Epidermal melanocyte (primary cell): ENCODE measurements at regions not wholly inside any gene's neighbourhood (a gene's known extent, or its start where the extent isn't known, plus 50 kb on each side); places are given as distances from the start of the nearest gene placed in this dataset.
"Not testable (repeated sequence)": the region's sequence is repeated elsewhere in the genome, so short reads cannot be mapped to it uniquely, and the experiment has no call there.

Experiments used
- DNase-seq: peaks from one replicate; pipeline ENCODE4 v3.0.0; 2011; ENCODE audit warnings: low spot score; ENCODE audit not compliant: insufficient read length

DNA sequence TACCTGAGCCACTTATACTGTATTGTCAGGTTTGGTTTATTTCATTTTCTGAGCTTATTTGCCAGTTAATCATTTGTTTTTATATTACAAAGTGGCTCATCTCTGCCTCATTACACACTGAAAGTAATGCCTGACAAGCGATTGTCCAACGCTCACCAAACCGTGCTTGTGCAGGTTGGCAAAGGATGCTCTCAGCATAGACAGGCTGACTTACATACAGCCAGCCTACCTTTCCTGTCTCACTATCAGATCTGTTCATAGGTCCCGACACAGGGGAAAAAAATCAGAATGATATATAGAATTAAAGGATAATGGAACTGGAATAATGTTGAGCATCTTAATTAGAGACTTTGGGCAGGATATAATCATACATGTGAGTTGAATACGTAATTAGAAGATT lies 739.7 kb upstream of the RIOK2 start:
- no peak for DNase-seq

DNA sequence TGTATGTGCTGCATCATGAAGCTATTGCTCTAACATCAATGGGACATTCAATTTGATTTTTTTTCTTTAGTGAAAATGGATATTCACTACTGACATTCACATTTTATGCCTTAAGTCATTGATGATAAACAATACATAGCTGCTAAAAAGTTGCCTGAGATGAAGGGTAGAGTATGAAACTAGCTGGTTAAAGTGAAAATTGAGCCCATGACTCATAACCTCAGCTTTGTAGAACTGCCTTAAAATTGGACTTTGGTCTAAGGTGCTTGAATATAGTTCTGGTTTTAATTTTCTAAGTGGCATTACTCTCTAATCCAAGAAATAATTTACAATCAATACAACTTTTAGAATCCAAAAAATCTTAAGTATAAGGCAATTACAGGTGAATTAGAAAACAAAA lies 740.4 kb upstream of the RIOK2 start:
- DNase-seq = no peak

DNA sequence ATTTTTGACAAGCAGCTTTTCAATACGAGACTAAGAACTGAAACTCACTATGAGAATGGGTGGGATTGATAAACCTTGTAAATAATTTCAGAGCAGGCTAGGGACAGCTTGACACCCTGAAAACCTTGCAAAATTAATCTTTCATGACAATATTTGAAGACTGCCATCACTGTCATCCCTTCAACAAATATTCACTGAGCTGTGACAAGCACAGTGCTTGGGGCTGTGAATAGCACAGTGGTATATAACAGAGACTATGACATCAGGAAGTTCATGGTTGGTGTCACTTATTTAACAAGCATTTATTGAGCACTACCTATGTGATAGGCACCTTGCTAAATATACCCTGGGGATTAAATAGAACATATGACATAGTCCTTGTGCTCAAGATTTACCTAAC lies 741.0 kb upstream of the RIOK2 start:
- no peak for DNase-seq

- no peak for DNase-seq
Measured at GRCh38 chr5:97929383-97929782, 746.3 kb upstream of the RIOK2 start.

GRCh38 chr5:97931829-97932228 lies 748.8 kb upstream of the RIOK2 start:
- DNase-seq = no peak

- no peak for DNase-seq
Measured at GRCh38 chr5:97936231-97936630, 753.2 kb upstream of the RIOK2 start.

- DNase-seq = no peak
Measured at GRCh38 chr5:97937846-97938245, 754.8 kb upstream of the RIOK2 start.

GRCh38 chr5:97943036-97943435 lies 760.0 kb upstream of the RIOK2 start:
- DNase-seq = no peak

GRCh38 chr5:97951139-97951538 lies 768.1 kb upstream of the RIOK2 start:
- DNase-seq = no peak

DNA sequence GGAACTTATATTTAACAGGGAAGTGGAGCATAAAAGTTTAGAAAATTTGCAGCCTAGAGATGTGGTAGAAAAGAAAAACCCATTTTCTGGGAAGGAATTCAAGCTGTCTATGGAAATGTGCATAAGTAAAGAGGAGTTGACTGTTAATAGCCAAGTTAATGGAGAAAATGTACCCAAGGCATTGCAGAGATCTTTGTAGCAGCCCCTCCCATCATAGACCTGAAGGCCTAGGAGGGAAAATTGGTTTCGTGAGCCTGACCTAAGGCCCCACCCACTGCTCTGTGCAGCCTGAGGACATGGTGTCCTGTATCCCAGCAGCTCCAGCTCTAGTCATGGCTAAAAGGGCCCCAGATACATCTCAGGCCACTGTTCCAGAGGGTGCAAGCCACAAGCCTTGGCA lies 772.4 kb upstream of the RIOK2 start:
- DNase-seq = no peak

GRCh38 chr5:97967292-97967691 lies 784.2 kb upstream of the RIOK2 start:
- no peak for DNase-seq

GRCh38 chr5:97968346-97968745 lies 785.3 kb upstream of the RIOK2 start:
- no peak for DNase-seq

DNA sequence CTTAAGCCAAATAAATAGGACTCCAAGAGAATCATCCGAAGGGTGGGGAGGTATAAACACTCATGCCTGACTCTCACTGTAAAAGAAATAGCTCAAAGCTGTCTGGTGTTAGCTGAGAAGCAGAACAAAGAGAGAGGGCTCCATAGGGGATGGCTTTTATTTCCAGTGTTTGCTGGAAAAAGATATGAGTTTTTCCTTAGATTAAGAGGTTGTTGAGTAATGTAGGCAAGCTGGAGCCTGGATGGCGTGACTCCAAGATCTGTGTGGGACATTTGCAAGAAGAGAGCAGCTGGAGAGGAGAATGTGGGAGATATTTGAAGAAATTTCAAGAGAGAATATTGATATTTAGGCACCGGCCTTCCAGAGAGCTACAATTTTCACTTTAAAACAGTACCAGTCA lies 793.7 kb upstream of the RGMB start:
- DNase-seq = no peak

DNA sequence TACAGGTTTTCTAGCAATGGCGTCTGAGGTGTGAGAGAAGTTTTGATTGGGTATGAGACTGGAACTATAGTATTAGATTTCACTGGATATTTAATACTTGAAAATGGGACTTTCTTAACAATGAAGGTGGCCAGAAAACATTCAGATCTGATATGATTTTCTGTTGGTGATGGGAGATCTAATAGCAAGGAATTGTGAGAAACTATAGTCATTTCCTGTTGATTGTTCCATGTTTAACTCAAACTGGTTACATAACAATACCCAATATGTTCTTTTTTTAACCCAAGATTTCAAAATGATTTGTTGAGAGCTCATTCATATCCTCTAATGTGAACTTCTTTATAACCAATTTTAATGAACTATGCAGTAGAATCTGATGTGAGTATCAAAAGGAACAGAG lies 793.2 kb upstream of the RGMB start:
- DNase-seq = no peak

DNA sequence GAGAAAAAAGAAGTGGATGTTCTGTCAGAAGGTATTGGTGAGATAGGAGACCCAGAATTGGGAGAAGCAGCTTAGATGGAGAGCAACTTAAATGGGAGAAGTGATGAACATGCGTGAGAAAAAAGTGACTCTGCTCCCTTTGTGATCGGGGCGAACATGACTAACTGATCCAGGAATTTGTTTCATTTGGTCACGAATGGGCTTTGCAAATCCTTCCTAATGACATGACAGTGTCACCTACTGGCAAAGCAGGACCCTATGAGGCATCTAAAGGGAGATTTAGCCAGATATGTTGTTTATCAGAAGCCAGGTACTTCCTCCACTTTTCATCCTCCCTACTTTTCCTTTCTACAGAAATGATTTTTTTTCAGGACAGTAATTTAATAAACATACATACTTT lies 787.4 kb upstream of the RGMB start:
- DNase-seq = no peak

GRCh38 chr5:97991236-97991635 lies 782.2 kb upstream of the RGMB start:
- no peak for DNase-seq

- no peak for DNase-seq
Measured at GRCh38 chr5:97998941-97999340, 774.5 kb upstream of the RGMB start.

DNA sequence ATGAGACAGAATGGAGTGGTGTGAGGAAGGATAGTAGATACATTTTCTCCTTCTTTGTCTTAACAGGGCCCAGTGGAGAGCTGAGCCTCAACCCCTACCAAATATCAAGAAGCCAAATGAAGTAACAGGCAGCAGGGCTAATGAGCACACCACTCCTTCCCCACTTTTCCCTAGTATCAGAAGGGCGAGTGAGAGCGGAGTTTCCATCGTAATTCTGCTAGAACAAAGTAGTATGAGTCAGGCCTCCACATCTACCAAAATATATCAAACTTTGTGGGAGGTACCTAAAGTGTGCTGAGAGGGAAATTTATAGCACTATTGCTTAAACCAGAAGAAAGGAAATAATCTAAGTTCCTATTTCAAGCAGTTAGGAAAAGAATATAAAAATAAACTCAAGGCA lies 769.0 kb upstream of the RGMB start:
- DNase-seq = no peak

DNA sequence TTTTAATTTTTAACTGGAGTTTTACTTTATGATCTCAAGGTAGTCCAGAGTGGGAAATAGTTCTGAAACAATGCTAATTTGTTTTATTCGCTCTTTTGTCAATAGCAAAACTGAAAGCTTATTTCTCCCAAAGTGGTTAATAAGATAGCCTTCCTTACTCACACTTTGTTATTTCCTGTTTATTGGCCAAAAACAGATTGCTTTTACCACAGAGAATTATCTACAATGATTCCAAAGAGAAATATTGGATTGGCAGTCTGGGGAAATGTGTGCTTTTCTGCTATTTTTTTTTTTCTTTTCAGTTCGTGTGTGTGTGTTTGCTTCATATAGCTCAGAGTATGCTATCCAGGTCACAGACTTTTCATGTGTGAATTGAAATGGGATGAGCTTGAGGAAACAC lies 756.7 kb upstream of the RGMB start:
- DNase-seq = no peak

DNA sequence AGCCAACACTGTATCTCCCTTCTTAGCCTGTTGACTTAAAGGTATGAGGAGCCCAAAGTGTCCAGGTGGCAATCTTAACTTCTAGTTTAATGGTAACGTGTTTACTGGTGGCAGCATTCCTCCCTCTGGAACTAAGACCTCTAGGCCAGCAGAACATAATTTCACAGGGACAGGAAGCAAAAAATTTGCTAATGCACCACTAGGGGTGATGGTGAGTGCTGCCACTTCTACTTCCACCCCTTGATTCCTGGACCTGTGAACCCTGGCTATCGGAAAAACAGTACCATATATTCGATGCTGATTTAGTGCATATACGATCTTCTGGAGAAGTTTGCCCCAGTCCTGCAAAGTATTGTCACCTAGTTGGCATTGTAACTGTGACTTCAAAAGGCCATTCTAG lies 743.2 kb upstream of the RGMB start:
- not testable (repeated sequence) for DNase-seq

DNA sequence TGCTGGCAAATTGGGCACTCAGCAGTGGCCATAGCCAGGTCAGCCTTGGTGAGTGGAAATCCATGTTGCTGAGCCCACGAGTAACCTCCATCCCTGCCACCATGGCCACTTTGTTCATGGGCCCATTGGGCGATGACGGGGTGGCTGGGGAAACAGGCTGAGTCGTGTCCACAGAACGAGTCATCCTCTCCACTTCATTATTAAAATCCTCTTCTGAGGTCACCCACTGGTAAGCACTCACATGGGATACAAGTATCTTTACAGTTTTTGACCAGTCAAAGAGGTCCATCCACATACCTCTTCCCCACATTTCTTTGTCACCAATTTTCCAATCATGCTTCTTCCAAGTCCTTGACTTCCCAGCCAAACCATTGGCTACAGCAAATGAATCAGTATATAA lies 742.4 kb upstream of the RGMB start:
- not testable (repeated sequence) for DNase-seq

- no peak for DNase-seq
Measured at GRCh38 chr5:98031496-98031895, 742.0 kb upstream of the RGMB start.

GRCh38 chr5:98031926-98032325 lies 741.5 kb upstream of the RGMB start:
- no peak for DNase-seq

GRCh38 chr5:98041661-98042060 lies 731.8 kb upstream of the RGMB start:
- DNase-seq = no peak

- no peak for DNase-seq
Measured at GRCh38 chr5:98042521-98042920, 730.9 kb upstream of the RGMB start.
